Keratinocyte (primary cell): ENCODE measurements at regions not wholly inside any gene's neighbourhood (a gene's known extent, or its start where the extent isn't known, plus 50 kb on each side); places are given as distances from the start of the nearest gene placed in this dataset.

Experiments
- DNase-seq: peaks from one replicate; pipeline ENCODE4 v3.0.0-alpha.2; 2011; ENCODE audit warnings: low read depth, missing footprints, low spot score
- FAIRE-seq: peaks from 2 replicates; lab custom pipeline; 2011; peaks lifted over from hg19 to GRCh38; lab: Jason Lieb, UNC
- H2AFZ ChIP-seq: 2 replicates; pipeline ENCODE4 v1.6.0; 2012; ENCODE audit warnings: low read length, control low read depth, inconsistent platforms; ENCODE audit not compliant: control insufficient read depth
- H3K27ac ChIP-seq: 2 replicates; pipeline ENCODE4 v1.5.1; 2011; ENCODE audit warnings: low read length; ENCODE audit not compliant: control insufficient read depth, insufficient read depth
- H3K27me3 ChIP-seq: 3 replicates; pipeline ENCODE4 v1.6.0; 2011; ENCODE audit warnings: low read length; ENCODE audit not compliant: control insufficient read depth, insufficient read depth; ENCODE audit errors: extremely low read depth
- H3K36me3 ChIP-seq, 2 experiments: 2 replicates in 1 of 2; 3 replicates in 1 of 2; pipeline ENCODE4 v1.5.1; 2011; ENCODE audit warnings: low read length in 2 of 2, mild to moderate bottlenecking in 1 of 2; ENCODE audit not compliant: control insufficient read depth in 2 of 2, insufficient read depth in 2 of 2; ENCODE audit errors: extremely low read depth in 1 of 2
- H3K4me1 ChIP-seq: 3 replicates; pipeline ENCODE4 v1.5.1; 2011; ENCODE audit warnings: low read length; ENCODE audit not compliant: control insufficient read depth, insufficient read depth; ENCODE audit errors: extremely low read depth
- H3K4me2 ChIP-seq: 3 replicates; pipeline ENCODE4 v1.6.0; 2011; ENCODE audit warnings: low read depth, low read length; ENCODE audit not compliant: control insufficient read depth, insufficient read depth; ENCODE audit errors: extremely low read depth
- H3K4me3 ChIP-seq, 3 experiments: fragments of 200-600 bp in 1 of 3; sonication (generic) in 1 of 3; 2 replicates in 2 of 3; 3 replicates in 1 of 3; pipeline ENCODE4 v1.5.1; 2011 to 2016; ENCODE audit warnings: low read length in 3 of 3, mild to moderate bottlenecking in 3 of 3, control low read depth in 2 of 3, inconsistent platforms in 1 of 3, low read depth in 1 of 3, mixed read lengths in 1 of 3, mixed run types in 1 of 3, moderate library complexity in 1 of 3; ENCODE audit not compliant: control insufficient read depth in 2 of 3, insufficient read depth in 2 of 3; ENCODE audit errors: extremely low read depth in 1 of 3
- H3K79me2 ChIP-seq: 2 replicates; pipeline ENCODE4 v1.6.0; 2012; ENCODE audit warnings: low read length; ENCODE audit not compliant: control insufficient read depth, insufficient read depth
- H3K9ac ChIP-seq: 3 replicates; pipeline ENCODE4 v1.6.0; 2011; ENCODE audit warnings: low read length; ENCODE audit not compliant: control insufficient read depth, insufficient read depth; ENCODE audit errors: extremely low read depth
- H3K9me1 ChIP-seq: 3 replicates; pipeline ENCODE4 v1.6.0; 2011; ENCODE audit warnings: low read length; ENCODE audit not compliant: control insufficient read depth, insufficient read depth; ENCODE audit errors: extremely low read depth
- H3K9me3 ChIP-seq: 2 replicates; pipeline ENCODE4 v1.5.1; 2012; ENCODE audit warnings: low read depth, low read length; ENCODE audit not compliant: control insufficient read depth
- H4K20me1 ChIP-seq: 3 replicates; pipeline ENCODE4 v1.6.0; 2011; ENCODE audit warnings: low read length; ENCODE audit not compliant: control insufficient read depth, insufficient read depth; ENCODE audit errors: extremely low read depth
- EZH2 ChIP-seq: IDR thresholded peaks from one replicate; pipeline ENCODE4 v1.6.1; 2012; ENCODE audit warnings: inconsistent platforms, mild to moderate bottlenecking, low read length, moderate library complexity
- dilution Hi-C: fragments of 300-500 bp; cut with MboI; formaldehyde crosslinking; loops from one replicate; pipeline ENCODE4 v1.7.0; 2020; ENCODE audit warnings: low sequenced_read_pairs; ENCODE audit not compliant: extremely low pct_ligation_motif_present
- TF ChIP-seq, protein P1 (sequence below), 3 experiments: IDR thresholded peaks in 1 of 3; conservative IDR thresholded peaks in 1 of 3; optimal IDR thresholded peaks in 1 of 3; 2 replicates in 2 of 3; 3 replicates in 1 of 3; pipeline versions ENCODE3 to v1.5.1; 2011; ENCODE audit warnings: low read length in 3 of 3, mild to moderate bottlenecking in 3 of 3, moderate library complexity in 2 of 3, control low read depth in 1 of 3, inconsistent platforms in 1 of 3; ENCODE audit not compliant: insufficient read depth in 2 of 3; ENCODE audit errors: extremely low read depth in 1 of 3

DNA sequence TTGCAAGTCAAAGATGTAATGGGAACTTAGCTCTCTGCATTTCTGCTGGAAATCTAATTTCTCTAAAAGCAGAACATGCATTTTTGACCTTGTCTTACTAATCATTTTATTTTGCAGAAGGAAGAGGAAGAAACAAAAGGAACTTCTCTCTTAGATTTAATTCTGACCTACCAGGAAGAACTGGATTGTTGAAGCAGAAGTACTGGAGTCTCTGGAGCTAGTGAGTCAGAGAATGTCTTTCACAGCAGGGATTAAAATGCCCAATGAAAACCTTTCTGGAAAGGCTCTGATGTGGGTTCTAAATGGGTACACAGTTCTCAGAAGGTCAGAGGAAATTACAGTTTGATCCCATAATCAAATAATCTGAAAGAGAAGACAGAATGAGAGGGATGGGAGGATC lies 70.8 kb upstream of the GNG2 start:
- TF ChIP-seq EZH2: no peak
- TF ChIP-seq, protein P1, sequence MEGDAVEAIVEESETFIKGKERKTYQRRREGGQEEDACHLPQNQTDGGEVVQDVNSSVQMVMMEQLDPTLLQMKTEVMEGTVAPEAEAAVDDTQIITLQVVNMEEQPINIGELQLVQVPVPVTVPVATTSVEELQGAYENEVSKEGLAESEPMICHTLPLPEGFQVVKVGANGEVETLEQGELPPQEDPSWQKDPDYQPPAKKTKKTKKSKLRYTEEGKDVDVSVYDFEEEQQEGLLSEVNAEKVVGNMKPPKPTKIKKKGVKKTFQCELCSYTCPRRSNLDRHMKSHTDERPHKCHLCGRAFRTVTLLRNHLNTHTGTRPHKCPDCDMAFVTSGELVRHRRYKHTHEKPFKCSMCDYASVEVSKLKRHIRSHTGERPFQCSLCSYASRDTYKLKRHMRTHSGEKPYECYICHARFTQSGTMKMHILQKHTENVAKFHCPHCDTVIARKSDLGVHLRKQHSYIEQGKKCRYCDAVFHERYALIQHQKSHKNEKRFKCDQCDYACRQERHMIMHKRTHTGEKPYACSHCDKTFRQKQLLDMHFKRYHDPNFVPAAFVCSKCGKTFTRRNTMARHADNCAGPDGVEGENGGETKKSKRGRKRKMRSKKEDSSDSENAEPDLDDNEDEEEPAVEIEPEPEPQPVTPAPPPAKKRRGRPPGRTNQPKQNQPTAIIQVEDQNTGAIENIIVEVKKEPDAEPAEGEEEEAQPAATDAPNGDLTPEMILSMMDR (optimal IDR thresholded peaks at IDR 0.05 in 1 of 3, IDR thresholded peaks at IDR 0.05 in 1 of 3, conservative IDR thresholded peaks at IDR 0.05 in 1 of 3; ENCODE audit: extremely low read depth in 1 of 3, insufficient read depth in 2 of 3, low read length in 3 of 3): no peak
- DNase-seq (no peak), FAIRE-seq (no peak)
- Histone ChIP-seq H4K20me1 (no peaks in the 10 kb centered on the region), H3K27ac (no peak overlapping the region), H3K9ac (no peak overlapping the region), H3K36me3 (no peaks in the 10 kb centered on the region), H3K4me3 (no peak overlapping the region), H3K4me2 (no peak overlapping the region), H3K27me3 (peaks cover 20% of the 10 kb centered on the region), H3K9me3 (peaks cover 5% of the 10 kb centered on the region), H3K9me1 (no peaks in the 10 kb centered on the region), H3K4me1 (no peaks in the 10 kb centered on the region), H3K79me2 (no peaks in the 10 kb centered on the region), H2AFZ (no peak overlapping the region)
- dilution Hi-C loops: no loop called here

DNA sequence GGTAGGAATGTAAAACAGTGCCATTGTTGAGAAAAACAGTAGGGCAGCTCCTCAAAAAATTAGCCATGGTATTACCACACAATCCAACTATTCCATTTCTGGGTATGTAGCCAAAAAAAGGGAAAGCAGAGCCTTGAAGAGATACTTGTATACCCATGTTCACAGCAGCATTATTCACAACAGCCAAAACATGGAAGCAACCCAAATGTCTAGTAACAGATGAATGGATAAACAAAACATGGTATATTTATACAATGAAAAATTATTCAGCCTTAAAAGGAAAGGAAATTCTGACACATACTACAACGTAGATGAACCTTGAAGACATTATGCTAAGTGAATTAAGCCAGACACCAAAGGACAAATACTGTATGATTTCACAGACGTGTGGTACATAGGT lies 67.6 kb upstream of the GNG2 start:
- H3K27ac ChIP-seq: no peak overlapping the region

More for the DNA sequence above, 67.6 kb upstream of the GNG2 start:
- H3K9me3 ChIP-seq: no peaks in the 10 kb centered on the region
- H3K36me3 ChIP-seq: no peaks in the 10 kb centered on the region
- no peak overlapping the region for H3K4me3 ChIP-seq
- dilution Hi-C loops: no loop called here
- peaks cover 4% of the 10 kb centered on the region for H3K27me3 ChIP-seq
- H3K4me1 ChIP-seq: no peaks in the 10 kb centered on the region
- DNase-seq (no peak), FAIRE-seq (no peak)
- H3K9me1 ChIP-seq: no peaks in the 10 kb centered on the region
- TF ChIP-seq, protein P1 (optimal IDR thresholded peaks at IDR 0.05 in 1 of 3, IDR thresholded peaks at IDR 0.05 in 1 of 3, conservative IDR thresholded peaks at IDR 0.05 in 1 of 3; ENCODE audit: extremely low read depth in 1 of 3, insufficient read depth in 2 of 3, low read length in 3 of 3): no peak
- TF ChIP-seq EZH2: no peak
- H4K20me1 ChIP-seq: no peaks in the 10 kb centered on the region
- H3K9ac ChIP-seq: no peak overlapping the region
- no peak overlapping the region for H2AFZ ChIP-seq
- H3K79me2 ChIP-seq: no peaks in the 10 kb centered on the region
- H3K4me2 ChIP-seq: no peak overlapping the region
